OCI-LY1 (cell line): ENCODE measurements at regions not wholly inside any gene's neighbourhood (a gene's known extent, or its start where the extent isn't known, plus 50 kb on each side); places are given as distances from the start of the nearest gene placed in this dataset.

Experiments used
- EZH2 ChIP-seq: fragments of 200-600 bp; sonication (generic), shearing (Covaris generic); IDR thresholded peaks from 2 replicates; pipeline ENCODE4 v1.8.0; 2017; ENCODE audit warnings: borderline replicate concordance, mixed run types, mild to moderate bottlenecking, antibody characterized with exemption, low read length, moderate library complexity, mixed read lengths
- TF ChIP-seq, protein P1 (sequence below): fragments of 200-600 bp; sonication (generic), shearing (Covaris generic); IDR thresholded peaks from 2 replicates; pipeline ENCODE4 v1.5.1; 2017; ENCODE audit warnings: mild to moderate bottlenecking, antibody characterized with exemption, low read length, moderate library complexity, mixed read lengths

DNA sequence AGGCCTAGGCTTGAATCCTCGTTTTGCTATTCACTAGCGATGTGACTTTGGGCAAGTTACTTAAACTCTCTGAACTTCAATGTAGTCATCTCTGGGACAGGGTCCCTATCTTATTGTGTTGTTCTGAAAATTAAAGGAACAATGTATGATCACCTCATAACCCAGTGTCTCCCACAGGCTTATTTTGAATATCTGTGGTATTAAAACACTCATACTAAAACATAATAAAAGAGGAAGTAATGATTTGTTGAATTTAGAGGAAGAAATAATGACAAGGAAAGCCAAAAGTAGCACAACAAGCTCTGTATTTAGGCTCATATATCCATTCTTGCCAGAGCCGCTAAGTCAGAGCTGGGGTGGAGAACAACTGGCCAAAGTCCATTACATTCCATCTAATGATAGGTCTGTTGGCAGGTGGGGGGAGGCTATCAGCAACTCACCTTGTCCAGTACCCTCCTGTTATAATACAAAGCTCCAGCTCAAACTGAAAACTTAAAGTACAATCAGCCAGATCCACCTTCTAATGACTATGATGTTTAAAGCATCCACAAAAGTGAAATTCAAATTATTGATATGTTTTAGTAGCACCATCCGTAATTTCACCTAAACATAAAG lies 64.5 kb upstream of the LSM6 start:
- TF ChIP-seq, protein P1, sequence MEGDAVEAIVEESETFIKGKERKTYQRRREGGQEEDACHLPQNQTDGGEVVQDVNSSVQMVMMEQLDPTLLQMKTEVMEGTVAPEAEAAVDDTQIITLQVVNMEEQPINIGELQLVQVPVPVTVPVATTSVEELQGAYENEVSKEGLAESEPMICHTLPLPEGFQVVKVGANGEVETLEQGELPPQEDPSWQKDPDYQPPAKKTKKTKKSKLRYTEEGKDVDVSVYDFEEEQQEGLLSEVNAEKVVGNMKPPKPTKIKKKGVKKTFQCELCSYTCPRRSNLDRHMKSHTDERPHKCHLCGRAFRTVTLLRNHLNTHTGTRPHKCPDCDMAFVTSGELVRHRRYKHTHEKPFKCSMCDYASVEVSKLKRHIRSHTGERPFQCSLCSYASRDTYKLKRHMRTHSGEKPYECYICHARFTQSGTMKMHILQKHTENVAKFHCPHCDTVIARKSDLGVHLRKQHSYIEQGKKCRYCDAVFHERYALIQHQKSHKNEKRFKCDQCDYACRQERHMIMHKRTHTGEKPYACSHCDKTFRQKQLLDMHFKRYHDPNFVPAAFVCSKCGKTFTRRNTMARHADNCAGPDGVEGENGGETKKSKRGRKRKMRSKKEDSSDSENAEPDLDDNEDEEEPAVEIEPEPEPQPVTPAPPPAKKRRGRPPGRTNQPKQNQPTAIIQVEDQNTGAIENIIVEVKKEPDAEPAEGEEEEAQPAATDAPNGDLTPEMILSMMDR = no peak
- no peak for TF ChIP-seq EZH2
